ENCODE measurements at regions not wholly inside any gene's neighbourhood (a gene's known extent, or its start where the extent isn't known, plus 50 kb on each side); places are given as distances from the start of the nearest gene placed in this dataset.

- DNase-seq (no peak), ATAC-seq (no peak)
- Histone ChIP-seq H3K9me3 (no peaks in the 10 kb centered on the region), H3K4me3 (no peak overlapping the region), H3K27ac (no peak overlapping the region), H3K36me3 (no peaks in the 10 kb centered on the region), H3K27me3 (no peaks in the 10 kb centered on the region), H3K4me1 (no peaks in the 10 kb centered on the region)
- TF ChIP-seq CTCF (IDR thresholded peaks at IDR 0.05), result no peak
- intact Hi-C loops (cut with DNase I), result no loop called here
Measured at GRCh38 chr15:92519709-92520108, 126.0 kb downstream of the ST8SIA2 start.
